Astrocyte of the cerebellum (primary cell): ENCODE measurements at regions not wholly inside any gene's neighbourhood (a gene's known extent, or its start where the extent isn't known, plus 50 kb on each side); places are given as distances from the start of the nearest gene placed in this dataset.
"Not testable (repeated sequence)": the region's sequence is repeated elsewhere in the genome, so short reads cannot be mapped to it uniquely, and the experiment has no call there.

Experiments used
- DNase-seq: peaks from one replicate; pipeline ENCODE4 v3.0.0-alpha.2; 2011; ENCODE audit warnings: low read depth
- H3K4me3 ChIP-seq: 2 replicates; pipeline ENCODE4 v1.5.1; 2011; ENCODE audit warnings: mild to moderate bottlenecking, low read depth, low read length, moderate library complexity
- CTCF ChIP-seq: IDR thresholded peaks from 2 replicates; pipeline ENCODE4 v1.5.1; 2012; ENCODE audit warnings: low read length, low read depth, moderate library complexity, mild to moderate bottlenecking; ENCODE audit errors: missing control alignments
- in situ Hi-C: cut with HindIII; loops from 2 replicates; pipeline ENCODE4 v1.10.0; 2017; ENCODE audit warnings: low sequenced_read_pairs

- no peak for DNase-seq
- no peak for TF ChIP-seq CTCF
- in situ Hi-C loops = no loop called here
Observed at GRCh38 chr7:124187962-124188361, 155.1 kb upstream of the TMEM229A start.

GRCh38 chr7:124183649-124184048, 150.8 kb upstream of the TMEM229A start:
- TF ChIP-seq CTCF = no peak
- H3K4me3 ChIP-seq = no peak overlapping the region
- in situ Hi-C loops = no loop called here
- no peak for DNase-seq

More at GRCh38 chr7:124187962-124188361, 155.1 kb upstream of the TMEM229A start:
- H3K4me3 ChIP-seq = no peak overlapping the region

- H3K4me3 ChIP-seq = no peak overlapping the region
- DNase-seq = no peak
- TF ChIP-seq CTCF = no peak
- in situ Hi-C loops = no loop called here
Observed at GRCh38 chr7:124179641-124180040, 146.8 kb upstream of the TMEM229A start.

GRCh38 chr7:124177891-124178290, 145.0 kb upstream of the TMEM229A start:
- no peak overlapping the region for H3K4me3 ChIP-seq
- DNase-seq = no peak
- TF ChIP-seq CTCF = no peak
- in situ Hi-C loops = no loop called here

- in situ Hi-C loops, H3K4me3 ChIP-seq, DNase-seq: not testable (repeated sequence)
Observed at GRCh38 chr7:124171812-124172211, 138.9 kb upstream of the TMEM229A start.

- TF ChIP-seq CTCF = peak; percentile 42
- in situ Hi-C loops = no loop called here
- DNase-seq = no peak
- no peak overlapping the region for H3K4me3 ChIP-seq
Observed at GRCh38 chr7:124171068-124171467, 138.2 kb upstream of the TMEM229A start.

GRCh38 chr7:124168616-124169015, 135.7 kb upstream of the TMEM229A start:
- in situ Hi-C loops = no loop called here
- no peak overlapping the region for H3K4me3 ChIP-seq
- TF ChIP-seq CTCF = no peak
- no peak for DNase-seq
